Neutrophil (primary cell): ENCODE measurements at regions not wholly inside any gene's neighbourhood (a gene's known extent, or its start where the extent isn't known, plus 50 kb on each side); places are given as distances from the start of the nearest gene placed in this dataset.

Source experiments
- H3K27ac ChIP-seq: fragments of 200-600 bp; sonication (generic); 2 replicates; pipeline ENCODE4 v1.5.1; 2016; ENCODE audit warnings: mild to moderate bottlenecking, moderate library complexity
- H3K27me3 ChIP-seq: fragments of 200-600 bp; sonication (generic); 2 replicates; pipeline ENCODE4 v1.6.0; 2016; ENCODE audit warnings: mild to moderate bottlenecking
- H3K36me3 ChIP-seq: fragments of 200-600 bp; sonication (generic); 2 replicates; pipeline ENCODE4 v1.5.1; 2017
- H3K4me1 ChIP-seq, 2 experiments: fragments of 200-600 bp in 1 of 2; sonication (generic) in 1 of 2; 1 replicate in 1 of 2; 2 replicates in 1 of 2; pipeline versions ENCODE4 v1.5.1 to v1.6.1; 2013 to 2016; ENCODE audit warnings: low read depth in 1 of 2, low read length in 1 of 2, mild to moderate bottlenecking in 1 of 2, moderate library complexity in 1 of 2; ENCODE audit not compliant: control insufficient read depth in 1 of 2, insufficient read depth in 1 of 2
- H3K4me3 ChIP-seq, 2 experiments: fragments of 200-600 bp in 1 of 2; sonication (generic) in 1 of 2; 1 replicate in 1 of 2; 2 replicates in 1 of 2; pipeline ENCODE4 v1.5.1; 2013 to 2016; ENCODE audit warnings: low read depth in 1 of 2, low read length in 1 of 2, mild to moderate bottlenecking in 1 of 2, moderate library complexity in 1 of 2
- H3K9me3 ChIP-seq: fragments of 200-600 bp; sonication (generic); 2 replicates; pipeline ENCODE4 v1.5.1; 2016
- CTCF ChIP-seq: fragments of 200-600 bp; sonication (generic); IDR thresholded peaks from 2 replicates; pipeline ENCODE4 v1.5.1; 2016; ENCODE audit warnings: antibody characterized with exemption

- Histone ChIP-seq H3K4me3 (no peak overlapping the region), H3K9me3 (no peaks in the 10 kb centered on the region), H3K4me1 (no peaks in the 10 kb centered on the region), H3K36me3 (no peaks in the 10 kb centered on the region), H3K27me3 (peaks cover 35% of the 10 kb centered on the region), H3K27ac (no peak overlapping the region)
- TF ChIP-seq CTCF: peak; percentile 75
These were observed 1154.8 kb downstream of the GATA3 start for GRCh38 chr10:9209105-9209798.

- Histone ChIP-seq H3K4me3 (no peak overlapping the region), H3K9me3 (no peaks in the 10 kb centered on the region), H3K4me1 (no peaks in the 10 kb centered on the region), H3K27ac (no peak overlapping the region), H3K36me3 (no peaks in the 10 kb centered on the region), H3K27me3 (peaks cover 33% of the 10 kb centered on the region)
- no peak for TF ChIP-seq CTCF
These were observed 1156.7 kb downstream of the GATA3 start for GRCh38 chr10:9211228-9211627.

GRCh38 chr10:9214618-9215017 is 1160.1 kb downstream of the GATA3 start:
- no peak overlapping the region for H3K4me3 ChIP-seq
- TF ChIP-seq CTCF: no peak
- H3K36me3 ChIP-seq: no peaks in the 10 kb centered on the region
- no peaks in the 10 kb centered on the region for H3K4me1 ChIP-seq
- H3K27me3 ChIP-seq: peaks cover 27% of the 10 kb centered on the region
- no peaks in the 10 kb centered on the region for H3K9me3 ChIP-seq
- no peak overlapping the region for H3K27ac ChIP-seq

GRCh38 chr10:9215121-9215520 is 1160.6 kb downstream of the GATA3 start:
- Histone ChIP-seq H3K36me3 (no peaks in the 10 kb centered on the region), H3K4me1 (no peaks in the 10 kb centered on the region), H3K27ac (no peak overlapping the region), H3K9me3 (no peaks in the 10 kb centered on the region), H3K27me3 (peaks cover 30% of the 10 kb centered on the region), H3K4me3 (no peak overlapping the region)
- no peak for TF ChIP-seq CTCF

DNA sequence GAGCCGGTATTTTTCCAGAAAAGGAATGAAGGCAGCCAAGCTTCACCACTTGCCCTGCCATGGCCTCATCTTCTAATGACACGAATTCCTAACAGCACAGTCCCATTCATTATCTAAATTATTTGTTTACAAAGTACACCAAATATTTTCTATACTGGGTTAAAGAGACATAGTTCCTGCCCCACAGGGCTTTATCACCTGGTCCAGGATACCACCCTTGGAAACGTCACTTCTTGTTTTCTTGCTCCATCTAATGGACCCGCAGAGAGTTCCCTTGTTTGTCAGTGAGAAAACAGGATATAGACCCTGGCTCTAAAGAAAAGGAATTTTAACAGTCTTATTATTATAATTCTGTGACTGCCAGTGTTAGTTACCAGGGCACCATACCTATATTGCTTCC is 1165.4 kb downstream of the GATA3 start:
- peaks cover 23% of the 10 kb centered on the region for H3K27me3 ChIP-seq
- TF ChIP-seq CTCF: no peak
- H3K9me3 ChIP-seq: no peaks in the 10 kb centered on the region
- no peak overlapping the region for H3K27ac ChIP-seq
- no peak overlapping the region for H3K4me3 ChIP-seq
- no peaks in the 10 kb centered on the region for H3K36me3 ChIP-seq
- H3K4me1 ChIP-seq: no peaks in the 10 kb centered on the region

DNA sequence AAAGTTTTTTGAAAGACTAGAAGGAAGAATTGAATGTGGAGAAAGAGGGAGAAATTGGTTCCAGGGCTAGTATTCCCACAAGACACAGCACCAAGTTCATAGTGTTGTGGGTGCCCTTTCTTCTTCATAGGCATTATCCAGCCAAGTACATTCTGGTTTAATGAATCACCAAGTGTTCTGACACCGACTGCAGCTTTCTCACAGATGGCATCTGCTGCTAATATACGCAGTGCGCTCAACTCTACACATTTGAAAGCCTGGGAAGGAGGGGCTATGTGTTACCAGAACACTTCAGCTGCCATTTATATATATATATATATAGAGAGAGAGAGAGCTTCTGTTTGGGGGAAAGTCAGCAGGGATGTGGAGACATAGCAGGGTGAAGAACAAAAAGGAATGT is 1168.4 kb downstream of the GATA3 start:
- Histone ChIP-seq H3K4me1 (no peaks in the 10 kb centered on the region), H3K27ac (no peak overlapping the region), H3K4me3 (no peak overlapping the region), H3K36me3 (no peaks in the 10 kb centered on the region), H3K27me3 (peaks cover 52% of the 10 kb centered on the region), H3K9me3 (no peaks in the 10 kb centered on the region)
- TF ChIP-seq CTCF: no peak
